HG03025 (cell line): ENCODE measurements at regions not wholly inside any gene's neighbourhood (a gene's known extent, or its start where the extent isn't known, plus 50 kb on each side); places are given as distances from the start of the nearest gene placed in this dataset.
A peak's percentile ranks its signal among the peaks of the same experiment; 100 is the strongest.
"Not testable (repeated sequence)": the region's sequence is repeated elsewhere in the genome, so short reads cannot be mapped to it uniquely, and the experiment has no call there.

Experiments
- ATAC-seq: cut with Tn5 transposase; IDR thresholded peaks from one replicate; pipeline ENCODE4 v1.9.1; 2021; ENCODE audit warnings: mild to moderate bottlenecking, moderate library complexity; ENCODE audit not compliant: unreplicated experiment, low FRiP score

- ATAC-seq = no peak
Observed at GRCh38 chr14:46596236-46596635, 55.3 kb downstream of the RPL10L start.

- no peak for ATAC-seq
Observed at GRCh38 chr14:46582826-46583225, 68.8 kb downstream of the RPL10L start.

- no peak for ATAC-seq
Observed at GRCh38 chr14:46581036-46581671, 70.4 kb downstream of the RPL10L start.

- ATAC-seq = no peak
Observed at GRCh38 chr14:46574978-46575375, 76.6 kb downstream of the RPL10L start.

GRCh38 chr14:46574221-46574977 lies 77.2 kb downstream of the RPL10L start:
- no peak for ATAC-seq

- no peak for ATAC-seq
Observed at GRCh38 chr14:46573498-46573897, 78.1 kb downstream of the RPL10L start.

- no peak for ATAC-seq
Observed at GRCh38 chr14:46571970-46572369, 79.6 kb downstream of the RPL10L start.

- not testable (repeated sequence) for ATAC-seq
Observed at GRCh38 chr14:46568161-46568560, 83.4 kb downstream of the RPL10L start.

GRCh38 chr14:46550836-46551235 lies 100.7 kb downstream of the RPL10L start:
- ATAC-seq = no peak

GRCh38 chr14:46540986-46541385 lies 110.6 kb downstream of the RPL10L start:
- no peak for ATAC-seq

GRCh38 chr14:46519121-46519520 lies 132.5 kb downstream of the RPL10L start:
- ATAC-seq = no peak

- not testable (repeated sequence) for ATAC-seq
Observed at GRCh38 chr14:46508752-46509151, 142.8 kb downstream of the RPL10L start.

GRCh38 chr14:46499521-46499920 lies 152.1 kb downstream of the RPL10L start:
- ATAC-seq = no peak

GRCh38 chr14:46496409-46496808 lies 155.2 kb downstream of the RPL10L start:
- ATAC-seq = no peak

GRCh38 chr14:46490238-46490685 lies 161.3 kb downstream of the RPL10L start:
- peak; percentile 99 for ATAC-seq

GRCh38 chr14:46488374-46488773 lies 163.2 kb downstream of the RPL10L start:
- ATAC-seq = no peak

GRCh38 chr14:46487582-46488350 lies 163.8 kb downstream of the RPL10L start:
- no peak for ATAC-seq

- no peak for ATAC-seq
Observed at GRCh38 chr14:46482200-46482599, 169.4 kb downstream of the RPL10L start.

GRCh38 chr14:46480817-46481216 lies 170.8 kb downstream of the RPL10L start:
- ATAC-seq = no peak

GRCh38 chr14:46472261-46472660 lies 179.3 kb downstream of the RPL10L start:
- no peak for ATAC-seq

- no peak for ATAC-seq
Observed at GRCh38 chr14:46464341-46464740, 187.2 kb downstream of the RPL10L start.
